ENCODE measurements at regions not wholly inside any gene's neighbourhood (a gene's known extent, or its start where the extent isn't known, plus 50 kb on each side); places are given as distances from the start of the nearest gene placed in this dataset.

GRCh38 chr2:167424221-167424620 lies 535.9 kb downstream of the XIRP2 start:
- Histone ChIP-seq H3K27ac (no peak overlapping the region), H3K27me3 (no peaks in the 10 kb centered on the region), H3K36me3 (no peaks in the 10 kb centered on the region), H3K9me3 (no peaks in the 10 kb centered on the region), H3K4me3 (no peak overlapping the region), H3K4me1 (peaks cover 0 to 41% (median 17%) of the 10 kb centered on the region in 4 donors)
- no peak for DNase-seq
- TF ChIP-seq POLR2A (IDR thresholded peaks at IDR 0.05) (no peak), EP300 (IDR thresholded peaks at IDR 0.05) (no peak), CTCF (IDR thresholded peaks at IDR 0.05) (no peak), POLR2AphosphoS5 (IDR thresholded peaks at IDR 0.05) (no peak)
- 37 to 49% methylated on average over 1 of the region's 1 CpG for WGBS, 2 donors
- intact Hi-C loops (cut with DNase I) = no loop called here

- Histone ChIP-seq H3K4me1 (peaks cover 0 to 43% (median 17%) of the 10 kb centered on the region in 4 donors), H3K27me3 (no peaks in the 10 kb centered on the region), H3K36me3 (no peaks in the 10 kb centered on the region), H3K27ac (peak overlapping the region in 3 of 4 donors; percentile 12 to 39 (median 29)), H3K4me3 (no peak overlapping the region), H3K9me3 (no peaks in the 10 kb centered on the region)
- intact Hi-C loops (cut with DNase I) = no loop called here
- WGBS, 2 donors = 66 to 67% methylated on average over 4 of the region's 4 CpGs
- TF ChIP-seq POLR2A (IDR thresholded peaks at IDR 0.05) = no peak
- no peak for TF ChIP-seq CTCF (IDR thresholded peaks at IDR 0.05)
- no peak for TF ChIP-seq POLR2AphosphoS5 (IDR thresholded peaks at IDR 0.05)
- TF ChIP-seq EP300 (IDR thresholded peaks at IDR 0.05) = no peak
- no peak for DNase-seq
These were observed 535.5 kb downstream of the XIRP2 start for GRCh38 chr2:167423731-167424130.

GRCh38 chr2:167420211-167420610 lies 531.9 kb downstream of the XIRP2 start:
- H3K27me3 ChIP-seq = no peaks in the 10 kb centered on the region
- intact Hi-C loops (cut with DNase I) = no loop called here
- 55 to 82% methylated on average over 2 of the region's 2 CpGs for WGBS, 2 donors

GRCh38 chr2:167415068-167415467 lies 526.8 kb downstream of the XIRP2 start:
- H3K27me3 ChIP-seq = no peaks in the 10 kb centered on the region
- TF ChIP-seq EP300 (IDR thresholded peaks at IDR 0.05) (no peak), CTCF (IDR thresholded peaks at IDR 0.05) (no peak), POLR2A (IDR thresholded peaks at IDR 0.05) (no peak), POLR2AphosphoS5 (IDR thresholded peaks at IDR 0.05) (no peak)
- no peaks in the 10 kb centered on the region for H3K36me3 ChIP-seq
- DNase-seq = no peak
- no peak overlapping the region for H3K27ac ChIP-seq
- no peaks in the 10 kb centered on the region for H3K9me3 ChIP-seq
- no peak overlapping the region for H3K4me3 ChIP-seq
- intact Hi-C loops (cut with DNase I) = no loop called here
- H3K4me1 ChIP-seq = peaks cover 0 to 10% (median 1%) of the 10 kb centered on the region in 4 donors

More at GRCh38 chr2:167420211-167420610, 531.9 kb downstream of the XIRP2 start:
- Histone ChIP-seq H3K27ac (peak overlapping the region in 3 of 4 donors; percentile 20 to 60 (median 58)), H3K36me3 (no peaks in the 10 kb centered on the region), H3K9me3 (no peaks in the 10 kb centered on the region), H3K4me1 (peaks cover 0 to 43% (median 17%) of the 10 kb centered on the region in 4 donors), H3K4me3 (no peak overlapping the region)
- TF ChIP-seq CTCF (IDR thresholded peaks at IDR 0.05) (no peak), POLR2AphosphoS5 (IDR thresholded peaks at IDR 0.05) (peak in 3 of 4 donors; percentile 51 to 63 (median 58)), POLR2A (IDR thresholded peaks at IDR 0.05) (no peak), EP300 (IDR thresholded peaks at IDR 0.05) (peak in 2 of 4 donors; percentile 61 to 69)
- DNase-seq = no peak

- H3K4me3 ChIP-seq = no peak overlapping the region
- peaks cover 0 to 3% (median 0%) of the 10 kb centered on the region in 4 donors for H3K9me3 ChIP-seq
- no peaks in the 10 kb centered on the region for H3K4me1 ChIP-seq
- H3K27me3 ChIP-seq = no peaks in the 10 kb centered on the region
- no peak for DNase-seq
- no peak overlapping the region for H3K27ac ChIP-seq
- intact Hi-C loops (cut with DNase I) = no loop called here
- H3K36me3 ChIP-seq = no peaks in the 10 kb centered on the region
- TF ChIP-seq CTCF (IDR thresholded peaks at IDR 0.05) = no peak
- no peak for TF ChIP-seq POLR2AphosphoS5 (IDR thresholded peaks at IDR 0.05)
- TF ChIP-seq EP300 (IDR thresholded peaks at IDR 0.05) = no peak
- no peak for TF ChIP-seq POLR2A (IDR thresholded peaks at IDR 0.05)
These were observed 523.1 kb downstream of the XIRP2 start for GRCh38 chr2:167411367-167411766.
